ENCODE measurements at regions not wholly inside any gene's neighbourhood (a gene's known extent, or its start where the extent isn't known, plus 50 kb on each side); places are given as distances from the start of the nearest gene placed in this dataset.

GRCh38 chr2:20561637-20562454 is 89.1 kb downstream of the HS1BP3 start:
- TF ChIP-seq CTCF (optimal IDR thresholded peaks at IDR 0.05 in 1 of 3, IDR thresholded peaks at IDR 0.05 in 1 of 3, conservative IDR thresholded peaks at IDR 0.05 in 1 of 3; ENCODE audit: extremely low read depth in 1 of 3, insufficient read depth in 2 of 3, low read length in 3 of 3) (no peak), EZH2 (IDR thresholded peaks at IDR 0.05; ENCODE audit: low read length) (no peak)

Data from keratinocyte (primary cell).